ENCODE measurements at regions not wholly inside any gene's neighbourhood (a gene's known extent, or its start where the extent isn't known, plus 50 kb on each side); places are given as distances from the start of the nearest gene placed in this dataset.

GRCh38 chr2:7674606-7675005, 757.4 kb downstream of the RNF144A start:
- H3K4me3 ChIP-seq (ENCODE audit: low read depth, low read length) = no peak overlapping the region
- no peaks in the 10 kb centered on the region for H3K4me1 ChIP-seq (ENCODE audit: control insufficient read depth, insufficient read depth, low read length)
- no peak overlapping the region for H3K27ac ChIP-seq (ENCODE audit: extremely low read depth, low read depth, low read length)
- no peaks in the 10 kb centered on the region for H3K36me3 ChIP-seq (ENCODE audit: control insufficient read depth in 2 of 2, insufficient read depth in 1 of 2, low read length in 2 of 2)
- TF ChIP-seq, protein P1, sequence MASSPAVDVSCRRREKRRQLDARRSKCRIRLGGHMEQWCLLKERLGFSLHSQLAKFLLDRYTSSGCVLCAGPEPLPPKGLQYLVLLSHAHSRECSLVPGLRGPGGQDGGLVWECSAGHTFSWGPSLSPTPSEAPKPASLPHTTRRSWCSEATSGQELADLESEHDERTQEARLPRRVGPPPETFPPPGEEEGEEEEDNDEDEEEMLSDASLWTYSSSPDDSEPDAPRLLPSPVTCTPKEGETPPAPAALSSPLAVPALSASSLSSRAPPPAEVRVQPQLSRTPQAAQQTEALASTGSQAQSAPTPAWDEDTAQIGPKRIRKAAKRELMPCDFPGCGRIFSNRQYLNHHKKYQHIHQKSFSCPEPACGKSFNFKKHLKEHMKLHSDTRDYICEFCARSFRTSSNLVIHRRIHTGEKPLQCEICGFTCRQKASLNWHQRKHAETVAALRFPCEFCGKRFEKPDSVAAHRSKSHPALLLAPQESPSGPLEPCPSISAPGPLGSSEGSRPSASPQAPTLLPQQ (tag by site-specific recombination; IDR thresholded peaks at IDR 0.05) = no peak
- TF ChIP-seq ZNF341 (tag by site-specific recombination; IDR thresholded peaks at IDR 0.05; ENCODE audit: low read depth) = no peak
- ChIA-PET POLR2A (no interaction called here), CTCF (no interaction called here)
- H3K9me3 ChIP-seq (ENCODE audit: control insufficient read depth, insufficient read depth, low read depth, low read length) = no peaks in the 10 kb centered on the region

DNA sequence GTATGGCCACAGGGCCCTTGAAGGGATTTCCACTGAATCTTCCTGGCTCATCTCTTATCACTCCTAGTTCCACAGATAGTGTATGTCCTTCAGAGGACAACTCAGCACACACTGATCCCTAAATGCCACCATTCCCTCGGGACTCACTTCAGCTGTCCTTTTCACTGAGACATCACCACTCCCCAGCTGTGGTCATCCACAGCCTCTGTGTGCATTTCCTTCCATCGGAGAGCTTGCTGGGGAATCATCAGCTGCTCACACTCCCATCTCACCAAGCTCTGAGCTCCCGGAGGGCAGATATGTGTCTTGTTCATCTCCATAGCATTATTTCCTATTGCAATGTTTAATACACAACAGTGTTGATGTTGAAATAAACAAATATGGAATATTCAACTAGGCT, 759.5 kb downstream of the RNF144A start:
- CTCF ChIA-PET = no interaction called here
- no peak for TF ChIP-seq ZSCAN18 (tag by site-specific recombination; IDR thresholded peaks at IDR 0.05)
- no peak for TF ChIP-seq ZNF776 (tag by site-specific recombination; IDR thresholded peaks at IDR 0.05; ENCODE audit: borderline replicate concordance)
- TF ChIP-seq, protein P2, sequence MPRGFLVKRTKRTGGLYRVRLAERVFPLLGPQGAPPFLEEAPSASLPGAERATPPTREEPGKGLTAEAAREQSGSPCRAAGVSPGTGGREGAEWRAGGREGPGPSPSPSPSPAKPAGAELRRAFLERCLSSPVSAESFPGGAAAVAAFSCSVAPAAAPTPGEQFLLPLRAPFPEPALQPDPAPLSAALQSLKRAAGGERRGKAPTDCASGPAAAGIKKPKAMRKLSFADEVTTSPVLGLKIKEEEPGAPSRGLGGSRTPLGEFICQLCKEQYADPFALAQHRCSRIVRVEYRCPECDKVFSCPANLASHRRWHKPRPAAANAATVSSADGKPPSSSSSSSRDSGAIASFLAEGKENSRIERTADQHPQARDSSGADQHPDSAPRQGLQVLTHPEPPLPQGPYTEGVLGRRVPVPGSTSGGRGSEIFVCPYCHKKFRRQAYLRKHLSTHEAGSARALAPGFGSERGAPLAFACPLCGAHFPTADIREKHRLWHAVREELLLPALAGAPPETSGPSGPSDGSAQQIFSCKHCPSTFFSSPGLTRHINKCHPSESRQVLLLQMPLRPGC (tag by site-specific recombination; IDR thresholded peaks at IDR 0.05) = no peak
- TF ChIP-seq, protein P3, sequence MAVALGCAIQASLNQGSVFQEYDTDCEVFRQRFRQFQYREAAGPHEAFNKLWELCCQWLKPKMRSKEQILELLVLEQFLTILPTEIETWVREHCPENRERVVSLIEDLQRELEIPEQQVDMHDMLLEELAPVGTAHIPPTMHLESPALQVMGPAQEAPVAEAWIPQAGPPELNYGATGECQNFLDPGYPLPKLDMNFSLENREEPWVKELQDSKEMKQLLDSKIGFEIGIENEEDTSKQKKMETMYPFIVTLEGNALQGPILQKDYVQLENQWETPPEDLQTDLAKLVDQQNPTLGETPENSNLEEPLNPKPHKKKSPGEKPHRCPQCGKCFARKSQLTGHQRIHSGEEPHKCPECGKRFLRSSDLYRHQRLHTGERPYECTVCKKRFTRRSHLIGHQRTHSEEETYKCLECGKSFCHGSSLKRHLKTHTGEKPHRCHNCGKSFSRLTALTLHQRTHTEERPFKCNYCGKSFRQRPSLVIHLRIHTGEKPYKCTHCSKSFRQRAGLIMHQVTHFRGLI (tag by site-specific recombination; IDR thresholded peaks at IDR 0.05) = no peak
- TF ChIP-seq, protein P4, sequence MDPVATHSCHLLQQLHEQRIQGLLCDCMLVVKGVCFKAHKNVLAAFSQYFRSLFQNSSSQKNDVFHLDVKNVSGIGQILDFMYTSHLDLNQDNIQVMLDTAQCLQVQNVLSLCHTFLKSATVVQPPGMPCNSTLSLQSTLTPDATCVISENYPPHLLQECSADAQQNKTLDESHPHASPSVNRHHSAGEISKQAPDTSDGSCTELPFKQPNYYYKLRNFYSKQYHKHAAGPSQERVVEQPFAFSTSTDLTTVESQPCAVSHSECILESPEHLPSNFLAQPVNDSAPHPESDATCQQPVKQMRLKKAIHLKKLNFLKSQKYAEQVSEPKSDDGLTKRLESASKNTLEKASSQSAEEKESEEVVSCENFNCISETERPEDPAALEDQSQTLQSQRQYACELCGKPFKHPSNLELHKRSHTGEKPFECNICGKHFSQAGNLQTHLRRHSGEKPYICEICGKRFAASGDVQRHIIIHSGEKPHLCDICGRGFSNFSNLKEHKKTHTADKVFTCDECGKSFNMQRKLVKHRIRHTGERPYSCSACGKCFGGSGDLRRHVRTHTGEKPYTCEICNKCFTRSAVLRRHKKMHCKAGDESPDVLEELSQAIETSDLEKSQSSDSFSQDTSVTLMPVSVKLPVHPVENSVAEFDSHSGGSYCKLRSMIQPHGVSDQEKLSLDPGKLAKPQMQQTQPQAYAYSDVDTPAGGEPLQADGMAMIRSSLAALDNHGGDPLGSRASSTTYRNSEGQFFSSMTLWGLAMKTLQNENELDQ (tag by site-specific recombination; IDR thresholded peaks at IDR 0.05; ENCODE audit: low read depth) = no peak
- TF ChIP-seq ZNF664 (tag by site-specific recombination; IDR thresholded peaks at IDR 0.05) = no peak
- TF ChIP-seq KLF16 (tag by site-specific recombination; IDR thresholded peaks at IDR 0.05) = no peak
- TF ChIP-seq MYNN (tag by site-specific recombination; IDR thresholded peaks at IDR 0.05; ENCODE audit: borderline replicate concordance) = no peak
- Histone ChIP-seq H3K36me3 (ENCODE audit: control insufficient read depth in 2 of 2, insufficient read depth in 1 of 2, low read length in 2 of 2) (no peaks in the 10 kb centered on the region), H3K27ac (ENCODE audit: extremely low read depth, low read depth, low read length) (no peak overlapping the region), H3K9me3 (ENCODE audit: control insufficient read depth, insufficient read depth, low read depth, low read length) (no peaks in the 10 kb centered on the region), H3K4me1 (ENCODE audit: control insufficient read depth, insufficient read depth, low read length) (no peaks in the 10 kb centered on the region), H3K4me3 (ENCODE audit: low read depth, low read length) (no peak overlapping the region)
- POLR2A ChIA-PET = interaction anchor here (0.7 kb wide), 1 partner anchor 463 kb away, joined by 3 read pairs; no protein-coding TSS in a partner anchor

DNA sequence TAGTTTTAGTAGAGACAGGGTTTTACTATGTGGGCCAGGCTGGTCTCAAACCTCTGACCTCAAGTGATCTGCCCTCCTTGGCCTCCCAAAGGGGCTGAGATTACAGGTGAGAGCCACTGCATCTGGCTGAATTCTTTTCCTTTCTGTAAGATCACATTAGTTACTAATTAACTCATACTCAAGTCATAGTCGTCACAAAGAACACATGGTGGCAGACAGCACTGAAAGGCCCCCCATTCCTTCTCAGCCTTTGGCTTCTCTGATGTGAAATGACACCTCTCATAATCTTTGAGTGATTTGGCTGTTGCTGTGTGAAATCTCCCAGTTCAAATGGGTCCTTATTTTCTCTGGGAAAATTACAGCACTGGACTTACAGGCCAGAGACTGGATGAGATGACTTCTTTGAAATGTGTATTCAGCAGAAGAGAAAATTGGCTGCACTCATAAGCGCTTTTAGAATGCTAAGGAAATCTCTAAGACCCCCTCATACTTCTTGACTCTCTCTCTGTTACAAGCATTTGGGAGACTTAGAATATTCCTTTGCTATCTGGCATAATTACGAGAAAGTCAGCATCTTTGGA, 764.8 kb downstream of the RNF144A start:
- Histone ChIP-seq H3K9me3 (ENCODE audit: control insufficient read depth, insufficient read depth, low read depth, low read length) (no peaks in the 10 kb centered on the region), H3K4me1 (ENCODE audit: control insufficient read depth, insufficient read depth, low read length) (no peaks in the 10 kb centered on the region), H3K36me3 (ENCODE audit: control insufficient read depth in 2 of 2, insufficient read depth in 1 of 2, low read length in 2 of 2) (no peaks in the 10 kb centered on the region), H3K4me3 (ENCODE audit: low read depth, low read length) (no peak overlapping the region), H3K27ac (ENCODE audit: extremely low read depth, low read depth, low read length) (no peak overlapping the region)
- CTCF ChIA-PET = no interaction called here
- POLR2A ChIA-PET = no interaction called here
- TF ChIP-seq KLF1 (tag by site-specific recombination; IDR thresholded peaks at IDR 0.05) (no peak), ZBTB10 (tag by site-specific recombination; IDR thresholded peaks at IDR 0.05) (no peak), ZSCAN16 (tag by site-specific recombination; IDR thresholded peaks at IDR 0.05) (no peak), ZNF2 (tag by site-specific recombination; IDR thresholded peaks at IDR 0.05) (no peak), MEIS1 (CRISPR knock-in tag; IDR thresholded peaks at IDR 0.05; ENCODE audit: borderline replicate concordance) (no peak), ZNF391 (tag by site-specific recombination; IDR thresholded peaks at IDR 0.05; ENCODE audit: borderline replicate concordance, low read depth) (no peak)
- TF ChIP-seq, protein P5, sequence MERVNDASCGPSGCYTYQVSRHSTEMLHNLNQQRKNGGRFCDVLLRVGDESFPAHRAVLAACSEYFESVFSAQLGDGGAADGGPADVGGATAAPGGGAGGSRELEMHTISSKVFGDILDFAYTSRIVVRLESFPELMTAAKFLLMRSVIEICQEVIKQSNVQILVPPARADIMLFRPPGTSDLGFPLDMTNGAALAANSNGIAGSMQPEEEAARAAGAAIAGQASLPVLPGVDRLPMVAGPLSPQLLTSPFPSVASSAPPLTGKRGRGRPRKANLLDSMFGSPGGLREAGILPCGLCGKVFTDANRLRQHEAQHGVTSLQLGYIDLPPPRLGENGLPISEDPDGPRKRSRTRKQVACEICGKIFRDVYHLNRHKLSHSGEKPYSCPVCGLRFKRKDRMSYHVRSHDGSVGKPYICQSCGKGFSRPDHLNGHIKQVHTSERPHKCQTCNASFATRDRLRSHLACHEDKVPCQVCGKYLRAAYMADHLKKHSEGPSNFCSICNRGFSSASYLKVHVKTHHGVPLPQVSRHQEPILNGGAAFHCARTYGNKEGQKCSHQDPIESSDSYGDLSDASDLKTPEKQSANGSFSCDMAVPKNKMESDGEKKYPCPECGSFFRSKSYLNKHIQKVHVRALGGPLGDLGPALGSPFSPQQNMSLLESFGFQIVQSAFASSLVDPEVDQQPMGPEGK (tag by site-specific recombination; IDR thresholded peaks at IDR 0.05) = no peak
